ENCODE measurements at regions not wholly inside any gene's neighbourhood (a gene's known extent, or its start where the extent isn't known, plus 50 kb on each side); places are given as distances from the start of the nearest gene placed in this dataset.

GRCh38 chr5:103476811-103477210, 85.8 kb downstream of the NUDT12 start:
- no peak for TF ChIP-seq CTCF (IDR thresholded peaks at IDR 0.05)
- TF ChIP-seq POLR2A (IDR thresholded peaks at IDR 0.05): no peak
